Right cardiac atrium (tissue), 5 donors: ENCODE measurements at regions not wholly inside any gene's neighbourhood (a gene's known extent, or its start where the extent isn't known, plus 50 kb on each side); places are given as distances from the start of the nearest gene placed in this dataset.

Experiments used
- ATAC-seq, 2 donors: fragments of 200-7000 bp; cut with Tn5 transposase; one replicate each; pipeline versions ENCODE4 v1.8.0 to v1.9.1; 2020; ENCODE audit warnings: moderate library complexity in 2 of 2, mild to moderate bottlenecking in 1 of 2
- DNase-seq, 3 donors: peaks; one replicate each; pipeline ENCODE4 v3.0.0-alpha.2; 2020
- H3K27ac ChIP-seq: one replicate; pipeline ENCODE4 v1.5.1; 2013; ENCODE audit warnings: mild to moderate bottlenecking, low read length, control low read depth, moderate library complexity
- H3K27me3 ChIP-seq: one replicate; pipeline ENCODE4 v1.6.1; 2013; ENCODE audit not compliant: control insufficient read depth, insufficient read depth
- H3K4me1 ChIP-seq: one replicate; pipeline ENCODE4 v1.6.1; 2013; ENCODE audit warnings: low read length; ENCODE audit not compliant: control insufficient read depth, insufficient read depth
- H3K4me3 ChIP-seq: one replicate; pipeline ENCODE4 v1.5.1; 2013; ENCODE audit warnings: low read length, control low read depth
- H3K9me3 ChIP-seq: one replicate; pipeline ENCODE4 v1.6.1; 2013; ENCODE audit warnings: low read length; ENCODE audit not compliant: control insufficient read depth
- WGBS: extraction: QIAGEN DNeasy Blood & Tissue Kit; methylation state at CpG from one replicate; pipeline ENCODE4 v1.1.7; 2013; 5-methylcytosine and 5-hydroxymethylcytosine counted together
- intact Hi-C, 4 donors: fragments of 100-400 bp; cut with DNase I; formaldehyde crosslinking; loops; one replicate each; pipeline versions ENCODE4 v1.11.0 to v1.14.0; 2022 to 2023
- donor health status: healthy with polysubstance abuse.
- donor health status: DM: no; HTN: yes; CAD: no.
- donor health status: DM: no; HTN: no; CAD: no.
- donor health status: DM: no; HTN: yes; CAD: no; lungs with severe emphysema.
- donor health status: DM: yes; HTN: yes; CAD: no.

GRCh38 chr12:45670346-45671065 is 59.0 kb upstream of the ARID2 start:
- 89% methylated on average over 5 of the region's 5 CpGs for WGBS
- H3K9me3 ChIP-seq: no peaks in the 10 kb centered on the region
- peak overlapping the region; percentile 78 for H3K27ac ChIP-seq
- H3K4me3 ChIP-seq: no peak overlapping the region
- no peak for DNase-seq
- H3K27me3 ChIP-seq: no peaks in the 10 kb centered on the region
- intact Hi-C loops: no loop called here
- ATAC-seq: no peak
- H3K4me1 ChIP-seq: peaks cover 1% of the 10 kb centered on the region

GRCh38 chr12:45671254-45671653 is 58.3 kb upstream of the ARID2 start:
- no peak overlapping the region for H3K4me3 ChIP-seq
- H3K27ac ChIP-seq: peak overlapping the region; percentile 93
- peaks cover 1% of the 10 kb centered on the region for H3K4me1 ChIP-seq
- DNase-seq: no peak
- WGBS: 73% methylated on average over 3 of the region's 3 CpGs
- no peaks in the 10 kb centered on the region for H3K9me3 ChIP-seq
- H3K27me3 ChIP-seq: no peaks in the 10 kb centered on the region
- ATAC-seq: peak; percentile 73 to 83
- intact Hi-C loops: no loop called here

GRCh38 chr12:45674181-45674977 is 55.1 kb upstream of the ARID2 start:
- Histone ChIP-seq H3K4me1 (peaks cover 1% of the 10 kb centered on the region), H3K4me3 (no peak overlapping the region), H3K9me3 (no peaks in the 10 kb centered on the region), H3K27ac (no peak overlapping the region), H3K27me3 (no peaks in the 10 kb centered on the region)
- 30% methylated on average over 6 of the region's 6 CpGs for WGBS
- peak in 2 of 3 donors; percentile 38 to 70 for DNase-seq
- intact Hi-C loops: no loop called here
- ATAC-seq: no peak

- Histone ChIP-seq H3K27ac (no peak overlapping the region), H3K27me3 (no peaks in the 10 kb centered on the region), H3K4me3 (no peak overlapping the region), H3K9me3 (no peaks in the 10 kb centered on the region), H3K4me1 (peaks cover 1% of the 10 kb centered on the region)
- intact Hi-C loops: no loop called here
- DNase-seq (no peak), ATAC-seq (no peak)
- 91% methylated on average over 2 of the region's 2 CpGs for WGBS
Measured at GRCh38 chr12:45675534-45675933, 54.0 kb upstream of the ARID2 start.
